GM23338 (cell line): ENCODE measurements at regions not wholly inside any gene's neighbourhood (a gene's known extent, or its start where the extent isn't known, plus 50 kb on each side); places are given as distances from the start of the nearest gene placed in this dataset.

Experiments
- CREB1 ChIP-seq: fragments of 250-450 bp; sonication (Bioruptor Pico); IDR thresholded peaks from 2 replicates; pipeline ENCODE4 v1.5.0; 2020; ENCODE audit warnings: low read depth, mild to moderate bottlenecking, moderate library complexity
- CTCF ChIP-seq, 2 experiments: fragments of 200-600 bp in 1 of 2; sonication (generic) in 1 of 2; conservative IDR thresholded peaks; 2 replicates each; pipeline versions ENCODE4 v1.5.1 to v1.6.1; 2016 to 2017; ENCODE audit warnings: antibody characterized with exemption in 2 of 2, low read depth in 2 of 2, mild to moderate bottlenecking in 2 of 2, moderate library complexity in 1 of 2
- ETS1 ChIP-seq: IDR thresholded peaks from 2 replicates; pipeline ENCODE4 v1.6.1; 2016; ENCODE audit warnings: antibody characterized with exemption
- EZH2 ChIP-seq: fragments of 200-600 bp; sonication (generic); IDR thresholded peaks from one replicate; pipeline ENCODE4 v1.8.0; 2017; ENCODE audit warnings: antibody characterized with exemption, mild to moderate bottlenecking, low read depth; ENCODE audit not compliant: unreplicated experiment
- EZH2phosphoT487 ChIP-seq: fragments of 200-600 bp; sonication (generic); IDR thresholded peaks from one replicate; pipeline ENCODE4 v1.8.1; 2018; ENCODE audit warnings: antibody characterized with exemption; ENCODE audit not compliant: unreplicated experiment
- JUNB ChIP-seq: IDR thresholded peaks from one replicate; pipeline ENCODE4 v1.6.1; 2016; ENCODE audit warnings: antibody characterized with exemption; ENCODE audit not compliant: unreplicated experiment
- POLR2AphosphoS5 ChIP-seq: IDR thresholded peaks from 2 replicates; pipeline ENCODE4 v1.6.1; 2016; ENCODE audit warnings: antibody characterized with exemption, low read depth
- REST ChIP-seq: IDR thresholded peaks from one replicate; pipeline ENCODE4 v1.6.1; 2018; ENCODE audit warnings: antibody characterized with exemption; ENCODE audit not compliant: unreplicated experiment

GRCh38 chr9:124126648-124127646 is 115.4 kb downstream of the LHX2 start:
- TF ChIP-seq REST (no peak), CTCF (conservative IDR thresholded peaks at IDR 0.05; ENCODE audit: low read depth in 2 of 2) (peak; percentile 89 to 98), EZH2 (no peak), POLR2AphosphoS5 (no peak), EZH2phosphoT487 (no peak), ETS1 (no peak), CREB1 (CRISPR knock-in tag) (no peak), JUNB (no peak)
